ENCODE measurements at regions not wholly inside any gene's neighbourhood (a gene's known extent, or its start where the extent isn't known, plus 50 kb on each side); places are given as distances from the start of the nearest gene placed in this dataset.

DNA sequence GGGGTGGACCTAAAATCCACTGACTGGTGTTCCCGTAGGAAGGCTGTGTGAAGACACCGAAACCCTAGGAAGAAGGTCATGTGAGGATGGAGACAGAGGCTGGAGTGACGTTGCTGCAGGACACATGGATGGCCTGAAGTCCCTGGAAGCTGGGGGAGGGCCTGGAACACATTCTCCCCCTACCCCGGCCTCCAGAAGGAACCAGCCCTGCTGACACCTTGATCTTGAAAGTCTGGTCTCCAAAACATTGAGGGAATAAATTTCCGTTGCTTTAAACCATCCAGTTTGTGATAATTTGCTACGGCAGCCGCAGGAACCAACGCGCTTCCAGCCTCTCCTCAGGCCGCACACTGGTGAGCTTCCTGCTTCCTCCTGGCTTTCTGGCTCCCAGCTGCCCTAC lies 288.2 kb downstream of the GLRX3 start:
- TF ChIP-seq, protein P1, sequence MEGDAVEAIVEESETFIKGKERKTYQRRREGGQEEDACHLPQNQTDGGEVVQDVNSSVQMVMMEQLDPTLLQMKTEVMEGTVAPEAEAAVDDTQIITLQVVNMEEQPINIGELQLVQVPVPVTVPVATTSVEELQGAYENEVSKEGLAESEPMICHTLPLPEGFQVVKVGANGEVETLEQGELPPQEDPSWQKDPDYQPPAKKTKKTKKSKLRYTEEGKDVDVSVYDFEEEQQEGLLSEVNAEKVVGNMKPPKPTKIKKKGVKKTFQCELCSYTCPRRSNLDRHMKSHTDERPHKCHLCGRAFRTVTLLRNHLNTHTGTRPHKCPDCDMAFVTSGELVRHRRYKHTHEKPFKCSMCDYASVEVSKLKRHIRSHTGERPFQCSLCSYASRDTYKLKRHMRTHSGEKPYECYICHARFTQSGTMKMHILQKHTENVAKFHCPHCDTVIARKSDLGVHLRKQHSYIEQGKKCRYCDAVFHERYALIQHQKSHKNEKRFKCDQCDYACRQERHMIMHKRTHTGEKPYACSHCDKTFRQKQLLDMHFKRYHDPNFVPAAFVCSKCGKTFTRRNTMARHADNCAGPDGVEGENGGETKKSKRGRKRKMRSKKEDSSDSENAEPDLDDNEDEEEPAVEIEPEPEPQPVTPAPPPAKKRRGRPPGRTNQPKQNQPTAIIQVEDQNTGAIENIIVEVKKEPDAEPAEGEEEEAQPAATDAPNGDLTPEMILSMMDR (IDR thresholded peaks at IDR 0.05): no peak
- no peak for TF ChIP-seq POLR2A (IDR thresholded peaks at IDR 0.05)
